ENCODE measurements at regions not wholly inside any gene's neighbourhood (a gene's known extent, or its start where the extent isn't known, plus 50 kb on each side); places are given as distances from the start of the nearest gene placed in this dataset.

GRCh38 chr13:97615266-97615665 lies 181.3 kb downstream of the RAP2A start:
- TF ChIP-seq CTCF (conservative IDR thresholded peaks at IDR 0.05; ENCODE audit: control insufficient read depth, insufficient read depth, low read depth, low read length): no peak
- DNase-seq (ENCODE audit: low read depth): no peak
- no peak overlapping the region for H3K4me3 ChIP-seq (ENCODE audit: control insufficient read depth, low read depth, low read length)

DNA sequence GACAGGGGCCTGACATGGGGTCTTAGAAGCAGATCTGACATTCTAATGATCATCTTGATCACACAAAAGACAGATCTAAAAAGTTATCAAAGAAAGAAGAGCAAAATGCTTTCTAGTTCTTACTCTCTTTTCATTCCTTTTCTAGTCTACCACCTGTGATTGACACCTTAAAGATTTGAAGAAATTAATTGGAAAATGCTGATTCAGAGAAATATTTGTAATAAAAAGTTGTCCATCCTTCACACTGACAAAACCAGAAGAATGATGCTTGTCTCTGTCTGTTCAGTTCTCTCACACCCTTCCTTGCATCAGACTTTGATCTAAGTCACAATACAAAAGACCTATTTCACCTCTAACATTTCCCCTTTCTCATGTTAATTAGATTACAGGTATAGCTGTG lies 182.4 kb downstream of the RAP2A start:
- TF ChIP-seq CTCF (conservative IDR thresholded peaks at IDR 0.05; ENCODE audit: control insufficient read depth, insufficient read depth, low read depth, low read length): no peak
- no peak for DNase-seq (ENCODE audit: low read depth)
- H3K4me3 ChIP-seq (ENCODE audit: control insufficient read depth, low read depth, low read length): no peak overlapping the region

GRCh38 chr13:97621025-97621424 lies 187.1 kb downstream of the RAP2A start:
- DNase-seq (ENCODE audit: low read depth): no peak
- no peak for TF ChIP-seq CTCF (conservative IDR thresholded peaks at IDR 0.05; ENCODE audit: control insufficient read depth, insufficient read depth, low read depth, low read length)
- no peak overlapping the region for H3K4me3 ChIP-seq (ENCODE audit: control insufficient read depth, low read depth, low read length)

DNA sequence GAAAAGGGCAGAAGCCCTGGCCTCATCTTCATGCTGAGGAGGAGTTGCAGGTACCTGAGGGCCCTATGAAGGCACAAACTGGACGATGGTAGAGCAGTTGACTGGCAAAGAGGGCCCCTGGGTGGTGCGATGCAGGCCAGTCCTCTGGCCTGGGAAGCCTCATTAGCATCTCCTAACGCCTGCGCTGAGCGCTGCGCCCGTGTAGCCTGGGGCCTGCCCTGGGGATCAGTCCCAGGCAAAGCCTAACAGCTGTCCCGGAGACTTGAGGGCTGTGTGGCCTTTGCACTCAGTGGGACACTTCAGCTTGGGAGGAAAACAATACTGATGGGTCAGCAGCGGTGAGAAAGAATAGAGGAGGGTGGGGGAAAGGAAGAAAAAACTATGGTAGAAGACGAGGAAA lies 187.7 kb downstream of the RAP2A start:
- no peak for TF ChIP-seq CTCF (conservative IDR thresholded peaks at IDR 0.05; ENCODE audit: control insufficient read depth, insufficient read depth, low read depth, low read length)
- H3K4me3 ChIP-seq (ENCODE audit: control insufficient read depth, low read depth, low read length): no peak overlapping the region
- no peak for DNase-seq (ENCODE audit: low read depth)

DNA sequence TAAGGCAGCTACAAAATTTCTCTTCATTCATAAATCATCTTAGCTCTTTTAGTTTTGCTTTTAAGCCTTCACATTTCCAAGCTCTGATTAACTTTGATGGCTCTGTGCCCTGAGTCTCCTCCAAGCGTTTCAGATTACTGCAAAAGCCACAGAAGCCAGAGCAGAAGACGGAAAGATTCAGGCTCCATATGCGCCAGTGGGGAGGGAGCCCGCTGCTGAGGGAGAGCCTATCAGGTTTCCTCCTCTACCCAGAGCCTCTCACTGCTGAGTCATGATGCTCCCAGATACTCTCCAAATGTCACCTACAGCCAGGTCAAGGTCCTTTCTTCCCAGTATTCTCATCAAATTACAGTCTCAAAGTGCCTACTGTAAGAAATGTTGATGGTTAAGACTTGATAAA lies 193.6 kb downstream of the RAP2A start:
- no peak overlapping the region for H3K4me3 ChIP-seq (ENCODE audit: control insufficient read depth, low read depth, low read length)
- DNase-seq (ENCODE audit: low read depth): peak; percentile 93

DNA sequence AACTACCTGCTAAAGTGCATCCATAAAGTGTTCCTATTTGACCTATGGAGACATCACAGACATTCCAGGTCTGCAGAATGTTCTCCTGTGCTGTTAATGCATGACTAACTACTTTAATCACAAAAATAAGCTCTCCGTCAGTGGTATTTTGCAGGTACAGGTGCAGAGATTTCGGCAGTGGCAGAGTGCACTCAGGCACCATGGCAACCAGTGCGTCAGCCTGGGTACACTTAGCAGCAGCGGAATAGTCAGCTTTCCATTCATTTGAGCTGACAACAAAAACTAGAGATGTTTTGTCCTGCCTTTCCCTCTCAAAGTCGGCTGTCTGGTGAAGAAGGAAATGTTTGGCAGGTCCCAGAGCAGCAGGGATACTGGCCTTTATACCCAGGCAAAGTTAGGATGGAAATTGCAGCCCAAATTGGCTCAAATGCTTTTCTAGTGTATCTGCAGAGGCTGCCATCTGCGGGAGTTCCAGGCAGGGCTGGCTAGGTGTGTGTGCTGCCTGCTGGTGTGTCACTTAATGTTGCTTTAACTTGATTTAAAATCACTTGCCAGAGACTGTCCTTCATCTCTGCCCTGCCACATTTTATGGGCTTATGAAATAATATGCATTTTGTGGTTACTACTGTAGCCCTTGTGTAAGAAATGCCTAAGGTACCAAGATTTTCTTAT lies 195.8 kb downstream of the RAP2A start:
- DNase-seq (ENCODE audit: low read depth): no peak
- H3K4me3 ChIP-seq (ENCODE audit: control insufficient read depth, low read depth, low read length): no peak overlapping the region
- no peak for TF ChIP-seq CTCF (conservative IDR thresholded peaks at IDR 0.05; ENCODE audit: control insufficient read depth, insufficient read depth, low read depth, low read length)

More for the DNA sequence above, 193.6 kb downstream of the RAP2A start:
- no peak for TF ChIP-seq CTCF (conservative IDR thresholded peaks at IDR 0.05; ENCODE audit: control insufficient read depth, insufficient read depth, low read depth, low read length)

DNA sequence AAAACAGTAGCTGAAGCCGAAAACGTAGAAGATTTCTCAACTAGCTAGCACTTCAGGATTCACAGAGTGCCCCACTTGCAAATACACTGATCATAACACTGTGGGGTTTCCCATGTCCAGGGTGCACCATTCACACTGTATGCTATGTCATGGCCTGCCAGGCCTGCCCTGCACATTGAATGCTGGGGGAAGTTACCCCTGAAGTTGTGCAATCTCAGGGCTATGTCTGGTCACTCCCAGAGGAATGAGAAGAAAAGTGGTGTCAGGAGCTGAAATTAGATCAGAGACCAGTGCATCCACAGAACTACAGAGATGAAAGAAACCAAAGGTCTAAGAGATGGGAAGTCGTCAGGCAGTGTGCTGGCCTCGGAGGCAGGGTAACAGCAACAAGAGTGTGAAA lies 196.8 kb downstream of the RAP2A start:
- DNase-seq (ENCODE audit: low read depth): no peak
- no peak for TF ChIP-seq CTCF (conservative IDR thresholded peaks at IDR 0.05; ENCODE audit: control insufficient read depth, insufficient read depth, low read depth, low read length)
- H3K4me3 ChIP-seq (ENCODE audit: control insufficient read depth, low read depth, low read length): no peak overlapping the region
